Adrenal gland (tissue), 9 donors: ENCODE measurements at regions not wholly inside any gene's neighbourhood (a gene's known extent, or its start where the extent isn't known, plus 50 kb on each side); places are given as distances from the start of the nearest gene placed in this dataset.

Source experiments
- DNase-seq, 7 donors: peaks; one replicate each; pipeline ENCODE4 v3.0.0-alpha.2; 2019 to 2020
- H3K27ac ChIP-seq, 5 donors: fragments of 200-600 bp; sonication (generic) in 4 of 5; 1 replicate in 3 of 5; 2 replicates in 2 of 5; pipeline versions ENCODE4 v1.5.1 to v1.8.0; 2016 to 2020; ENCODE audit warnings: mild to moderate bottlenecking in 1 of 5
- H3K27me3 ChIP-seq: fragments of 200-600 bp; 2 replicates; pipeline ENCODE4 v1.8.0; 2021
- H3K36me3 ChIP-seq, 2 donors: fragments of 200-600 bp; replicated peaks in 1 of 2; 1 replicate in 1 of 2; 2 replicates in 1 of 2; pipeline versions ENCODE4 v1.5.1 to v1.8.0; 2018 to 2022
- H3K4me1 ChIP-seq, 2 donors: fragments of 200-600 bp; replicated peaks in 1 of 2; 1 replicate in 1 of 2; 2 replicates in 1 of 2; pipeline versions ENCODE4 v1.5.1 to v1.8.0; 2018 to 2021
- H3K4me3 ChIP-seq, 4 donors: fragments of 200-600 bp; sonication (generic) in 3 of 4; one replicate each; pipeline ENCODE4 v1.5.1; 2016 to 2018
- H3K9me3 ChIP-seq, 3 donors: fragments of 200-600 bp; sonication (generic) in 1 of 3; replicated peaks in 1 of 3; 1 replicate in 2 of 3; 2 replicates in 1 of 3; pipeline versions ENCODE4 v1.5.1 to v1.8.0; 2016 to 2021
- POLR2A ChIP-seq, 2 donors: fragments of 450-650 bp; IDR thresholded peaks; one replicate each; pipeline ENCODE4 v1.6.1; 2017; ENCODE audit warnings: antibody characterized with exemption in 2 of 2, mild to moderate bottlenecking in 2 of 2, moderate library complexity in 1 of 2
- WGBS, 4 donors: extraction: QIAGEN DNeasy Blood & Tissue Kit in 2 of 4; methylation state at CpG; one replicate each; pipeline versions ENCODE4 v1.1.5 to v1.1.7; 2013 to 2017; 5-methylcytosine and 5-hydroxymethylcytosine counted together
- intact Hi-C, 2 donors: fragments of 100-400 bp; cut with DNase I; formaldehyde crosslinking; loops; one replicate each; pipeline versions ENCODE4 v1.14.1 to v1.15.0; 2022 to 2023
- TF ChIP-seq, protein P1 (sequence below), 6 experiments: fragments of 450-650 bp in 4 of 6; fragments of 200-600 bp in 2 of 6; sonication (generic) in 1 of 6; IDR thresholded peaks; 1 replicate in 5 of 6; 2 replicates in 1 of 6; pipeline versions ENCODE4 v1.5.1 to v1.8.0; 2016 to 2021; ENCODE audit warnings: antibody characterized with exemption in 6 of 6, mild to moderate bottlenecking in 2 of 6, moderate library complexity in 1 of 6
- donor health status: healthy with polysubstance abuse.
- donor health status: Bipolar disorder and iron deficiency.
- donor health status: DM: yes; HTN: yes; CAD: no.
- donor health status: DM: no; HTN: no; CAD: no.
- donor health status: DM: no; HTN: no; CAD: no.

DNA sequence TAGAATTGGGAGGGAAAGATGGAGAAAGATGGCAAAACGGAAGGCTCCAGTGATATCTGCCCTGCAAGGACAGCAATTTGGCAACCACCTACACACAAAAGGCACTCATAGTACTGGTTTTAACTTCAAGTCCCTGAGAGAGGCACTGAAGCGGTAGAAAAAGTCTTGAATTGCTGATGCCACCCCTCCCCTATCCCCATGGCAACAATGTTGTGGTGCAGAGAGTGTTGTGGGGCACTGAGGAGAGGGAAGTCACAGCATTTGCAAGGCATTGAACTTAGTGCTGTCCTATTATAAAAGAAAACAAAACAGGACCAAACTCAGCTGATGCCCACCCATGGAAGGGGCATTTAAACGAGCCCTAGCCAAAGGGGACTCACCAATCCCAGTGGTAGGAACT is 343.7 kb downstream of the HAO1 start:
- 52 to 70% (median 68%) methylated on average over 3 of the region's 3 CpGs for WGBS, 4 donors
- Histone ChIP-seq H3K27me3 (no peaks in the 10 kb centered on the region), H3K9me3 (no peaks in the 10 kb centered on the region), H3K4me1 (no peaks in the 10 kb centered on the region), H3K27ac (no peak overlapping the region), H3K4me3 (no peak overlapping the region), H3K36me3 (no peaks in the 10 kb centered on the region)
- TF ChIP-seq POLR2A (IDR thresholded peaks at IDR 0.05), result no peak
- TF ChIP-seq, protein P1, sequence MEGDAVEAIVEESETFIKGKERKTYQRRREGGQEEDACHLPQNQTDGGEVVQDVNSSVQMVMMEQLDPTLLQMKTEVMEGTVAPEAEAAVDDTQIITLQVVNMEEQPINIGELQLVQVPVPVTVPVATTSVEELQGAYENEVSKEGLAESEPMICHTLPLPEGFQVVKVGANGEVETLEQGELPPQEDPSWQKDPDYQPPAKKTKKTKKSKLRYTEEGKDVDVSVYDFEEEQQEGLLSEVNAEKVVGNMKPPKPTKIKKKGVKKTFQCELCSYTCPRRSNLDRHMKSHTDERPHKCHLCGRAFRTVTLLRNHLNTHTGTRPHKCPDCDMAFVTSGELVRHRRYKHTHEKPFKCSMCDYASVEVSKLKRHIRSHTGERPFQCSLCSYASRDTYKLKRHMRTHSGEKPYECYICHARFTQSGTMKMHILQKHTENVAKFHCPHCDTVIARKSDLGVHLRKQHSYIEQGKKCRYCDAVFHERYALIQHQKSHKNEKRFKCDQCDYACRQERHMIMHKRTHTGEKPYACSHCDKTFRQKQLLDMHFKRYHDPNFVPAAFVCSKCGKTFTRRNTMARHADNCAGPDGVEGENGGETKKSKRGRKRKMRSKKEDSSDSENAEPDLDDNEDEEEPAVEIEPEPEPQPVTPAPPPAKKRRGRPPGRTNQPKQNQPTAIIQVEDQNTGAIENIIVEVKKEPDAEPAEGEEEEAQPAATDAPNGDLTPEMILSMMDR (IDR thresholded peaks at IDR 0.05), result no peak
- no peak for DNase-seq
- intact Hi-C loops, result no loop called here

- Histone ChIP-seq H3K36me3 (no peaks in the 10 kb centered on the region), H3K4me1 (no peaks in the 10 kb centered on the region), H3K4me3 (no peak overlapping the region), H3K9me3 (peaks cover 0 to 9% (median 0%) of the 10 kb centered on the region in 3 donors), H3K27ac (no peak overlapping the region), H3K27me3 (no peaks in the 10 kb centered on the region)
- TF ChIP-seq, protein P1 (IDR thresholded peaks at IDR 0.05), result no peak
- no peak for TF ChIP-seq POLR2A (IDR thresholded peaks at IDR 0.05)
- 63 to 97% (median 82%) methylated on average over 1 of the region's 1 CpG for WGBS, 4 donors
- intact Hi-C loops, result no loop called here
- DNase-seq, result no peak
Measured at GRCh38 chr20:7601431-7601830, 338.8 kb downstream of the HAO1 start.

DNA sequence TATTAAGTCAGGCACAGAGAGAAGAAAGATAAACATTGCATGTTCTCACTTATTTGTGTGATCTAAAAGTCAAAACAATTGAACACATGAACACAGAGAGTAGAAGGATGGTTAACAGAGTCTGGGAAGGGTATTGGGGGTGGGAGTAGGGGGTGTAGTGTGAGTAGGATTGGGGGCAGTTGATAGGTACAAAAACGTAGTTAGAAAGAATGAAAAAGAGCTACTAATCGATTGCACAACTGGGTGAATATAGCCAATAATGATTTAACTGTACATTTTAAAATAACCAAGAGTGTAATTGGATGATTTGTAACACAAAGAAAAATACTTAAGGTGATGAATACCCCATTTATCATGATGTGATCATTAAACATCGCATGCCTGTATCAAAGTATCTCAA is 333.3 kb downstream of the HAO1 start:
- H3K27me3 ChIP-seq, result no peaks in the 10 kb centered on the region
- no peak for DNase-seq
- no peak overlapping the region for H3K4me3 ChIP-seq
- TF ChIP-seq POLR2A (IDR thresholded peaks at IDR 0.05), result no peak
- TF ChIP-seq, protein P1 (IDR thresholded peaks at IDR 0.05), result no peak
- H3K9me3 ChIP-seq, result peaks cover 0 to 9% (median 0%) of the 10 kb centered on the region in 3 donors
- 53 to 79% (median 72%) methylated on average over 3 of the region's 3 CpGs for WGBS, 4 donors
- H3K27ac ChIP-seq, result no peak overlapping the region
- intact Hi-C loops, result no loop called here
- no peaks in the 10 kb centered on the region for H3K4me1 ChIP-seq
- H3K36me3 ChIP-seq, result no peaks in the 10 kb centered on the region

DNA sequence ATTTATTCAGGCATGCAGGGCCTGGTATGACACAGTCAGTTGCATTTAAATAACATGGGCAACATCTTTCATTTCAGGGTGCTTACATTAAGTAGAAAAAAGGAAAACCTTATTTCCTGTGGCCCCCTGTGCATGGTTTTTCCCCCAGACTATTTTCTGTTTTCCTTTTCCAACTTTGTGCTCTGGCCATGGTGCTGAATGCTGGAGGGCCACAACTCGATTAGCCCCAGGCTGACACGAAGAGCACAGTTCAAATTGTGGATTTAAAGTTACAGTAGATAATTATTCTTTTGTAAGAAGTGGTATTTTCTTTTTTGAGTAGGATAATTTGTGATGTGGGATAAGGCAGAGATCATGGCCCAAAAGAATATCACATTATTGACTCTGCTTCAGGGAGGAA is 332.0 kb downstream of the HAO1 start:
- WGBS, 4 donors, result 0 to 5% (median 2%) methylated on average over 2 of the region's 2 CpGs
- intact Hi-C loops, result no loop called here
- Histone ChIP-seq H3K9me3 (peaks cover 0 to 6% (median 0%) of the 10 kb centered on the region in 3 donors), H3K4me1 (no peaks in the 10 kb centered on the region), H3K4me3 (no peak overlapping the region), H3K27me3 (no peaks in the 10 kb centered on the region), H3K27ac (no peak overlapping the region), H3K36me3 (no peaks in the 10 kb centered on the region)
- TF ChIP-seq POLR2A (IDR thresholded peaks at IDR 0.05), result no peak
- TF ChIP-seq, protein P1 (IDR thresholded peaks at IDR 0.05), result no peak
- DNase-seq, result no peak
